Tibial artery (tissue), 4 donors: ENCODE measurements at regions not wholly inside any gene's neighbourhood (a gene's known extent, or its start where the extent isn't known, plus 50 kb on each side); places are given as distances from the start of the nearest gene placed in this dataset.

Experiments used
- DNase-seq, 2 donors: peaks; one replicate each; pipeline ENCODE4 v3.0.0-alpha.2; 2019
- H3K27ac ChIP-seq, 2 donors: fragments of 200-600 bp; sonication (generic) in 1 of 2; 1 replicate in 1 of 2; 2 replicates in 1 of 2; pipeline ENCODE4 v1.5.1; 2018 to 2019; ENCODE audit warnings: mild to moderate bottlenecking in 1 of 2
- H3K27me3 ChIP-seq, 2 donors: fragments of 200-600 bp; sonication (generic) in 1 of 2; one replicate each; pipeline versions ENCODE4 v1.5.1 to v1.6.0; 2016 to 2019
- H3K36me3 ChIP-seq, 3 donors: fragments of 200-600 bp; sonication (generic) in 2 of 3; one replicate each; pipeline ENCODE4 v1.5.1; 2016 to 2019; ENCODE audit warnings: mild to moderate bottlenecking in 2 of 3
- H3K4me1 ChIP-seq, 4 donors: fragments of 200-600 bp; sonication (generic) in 2 of 4; 1 replicate in 3 of 4; 2 replicates in 1 of 4; pipeline ENCODE4 v1.5.1; 2016 to 2019
- H3K4me3 ChIP-seq, 2 donors: fragments of 200-600 bp; sonication (generic) in 1 of 2; 1 replicate in 1 of 2; 2 replicates in 1 of 2; pipeline ENCODE4 v1.5.1; 2018 to 2019; ENCODE audit warnings: mild to moderate bottlenecking in 2 of 2
- H3K9me3 ChIP-seq, 3 donors: fragments of 200-600 bp; sonication (generic) in 1 of 3; one replicate each; pipeline ENCODE4 v1.5.1; 2016 to 2019
- CTCF ChIP-seq, 2 experiments: fragments of 200-600 bp in 1 of 2; fragments of 450-650 bp in 1 of 2; IDR thresholded peaks; one replicate each; pipeline ENCODE4 v1.5.1; 2017 to 2019; ENCODE audit warnings: antibody characterized with exemption in 2 of 2, mild to moderate bottlenecking in 1 of 2, moderate library complexity in 1 of 2
- intact Hi-C: fragments of 100-400 bp; cut with DNase I; formaldehyde crosslinking; loops from one replicate; pipeline ENCODE4 v1.15.0; 2023; ENCODE audit warnings: low total_unique reads

DNA sequence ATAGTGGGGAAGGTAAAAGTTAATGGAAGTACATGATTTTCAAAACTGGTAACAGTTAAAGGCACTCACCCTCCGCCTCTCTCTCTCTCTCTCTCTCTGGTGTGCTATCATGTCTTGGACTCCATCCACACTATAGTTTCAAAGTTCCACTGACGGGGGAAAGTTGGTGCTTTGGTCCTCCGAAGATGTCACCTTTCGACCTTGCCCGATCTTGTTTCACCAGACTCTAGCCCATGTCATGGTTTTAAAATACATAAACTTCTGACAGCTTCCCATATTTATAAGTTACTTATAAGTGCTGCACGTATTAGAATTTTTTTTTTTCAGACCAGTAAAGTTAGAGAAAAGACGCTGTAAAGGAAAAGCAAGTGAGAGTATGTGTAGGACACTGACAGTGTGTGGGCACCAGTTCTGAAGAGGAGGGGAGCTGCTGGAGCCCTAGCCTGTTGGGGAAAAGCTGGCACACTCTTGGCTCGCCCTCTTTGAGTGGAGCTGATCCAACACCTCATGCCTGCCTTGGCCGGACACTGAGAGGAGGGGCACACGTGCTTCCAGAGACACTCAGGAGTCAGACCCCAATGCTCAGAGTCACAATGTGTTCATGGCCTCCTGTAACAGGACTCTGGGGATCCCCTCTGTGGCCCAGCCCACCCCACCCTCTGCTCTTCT lies 200.5 kb upstream of the TPM1 start:
- Histone ChIP-seq H3K36me3 (peaks cover 11 to 46% (median 34%) of the 10 kb centered on the region in 3 donors), H3K27ac (no peak overlapping the region), H3K4me1 (no peaks in the 10 kb centered on the region), H3K9me3 (no peaks in the 10 kb centered on the region), H3K4me3 (no peak overlapping the region), H3K27me3 (no peaks in the 10 kb centered on the region)
- intact Hi-C loops, result no loop called here
- TF ChIP-seq CTCF (IDR thresholded peaks at IDR 0.05), result no peak
- no peak for DNase-seq

- no peak overlapping the region for H3K4me3 ChIP-seq
- H3K36me3 ChIP-seq, result peaks cover 11 to 41% (median 30%) of the 10 kb centered on the region in 3 donors
- intact Hi-C loops, result no loop called here
- DNase-seq, result no peak
- no peaks in the 10 kb centered on the region for H3K9me3 ChIP-seq
- TF ChIP-seq CTCF (IDR thresholded peaks at IDR 0.05), result no peak
- H3K27me3 ChIP-seq, result no peaks in the 10 kb centered on the region
- H3K4me1 ChIP-seq, result peaks cover 0 to 4% (median 2%) of the 10 kb centered on the region in 4 donors
- H3K27ac ChIP-seq, result no peak overlapping the region
Observed at GRCh38 chr15:62843311-62843710, 199.2 kb upstream of the TPM1 start.

DNA sequence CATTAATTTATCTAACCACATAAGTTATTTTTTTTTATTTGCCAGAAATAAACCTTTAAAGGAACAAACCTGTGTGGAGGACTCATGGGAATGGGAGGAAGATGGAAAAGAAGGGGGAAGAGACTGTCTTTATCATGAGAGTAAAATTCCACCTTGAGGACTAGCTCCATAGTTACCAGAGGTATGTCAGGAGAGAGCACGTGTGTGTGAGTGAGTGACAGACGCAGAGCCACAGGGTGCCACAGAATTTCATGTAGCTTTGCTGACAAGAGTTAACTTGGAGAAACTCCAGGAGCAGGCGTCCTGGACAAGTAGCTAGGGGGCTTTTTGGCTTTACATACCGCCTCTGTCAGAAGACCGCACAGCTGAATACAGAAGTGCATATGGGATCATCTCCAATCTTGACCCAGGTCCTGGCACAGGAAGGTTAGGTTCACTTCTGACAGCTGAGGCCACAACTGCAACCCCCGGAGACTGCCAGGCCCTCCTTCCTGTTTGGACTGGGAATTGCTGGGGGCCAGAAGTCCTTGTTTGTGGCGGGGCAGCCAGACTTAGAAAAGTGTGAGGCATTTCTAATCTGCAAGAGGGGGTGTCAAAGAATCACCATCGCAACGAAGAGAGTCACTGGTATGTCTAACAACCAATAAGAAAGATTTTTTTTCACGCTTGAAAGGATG lies 197.8 kb upstream of the TPM1 start:
- intact Hi-C loops, result loop anchor here (2.0 to 5.0 kb wide), 2 partner anchors 198 to 244 kb away; partner anchors contain the start of gene TPM1
- Histone ChIP-seq H3K9me3 (no peaks in the 10 kb centered on the region), H3K27ac (no peak overlapping the region), H3K27me3 (no peaks in the 10 kb centered on the region), H3K4me1 (peaks cover 0 to 8% (median 3%) of the 10 kb centered on the region in 4 donors), H3K36me3 (peaks cover under 1 to 27% (median 17%) of the 10 kb centered on the region in 3 donors), H3K4me3 (no peak overlapping the region)
- TF ChIP-seq CTCF (IDR thresholded peaks at IDR 0.05), result no peak
- no peak for DNase-seq

GRCh38 chr15:62845241-62846126 lies 197.1 kb upstream of the TPM1 start:
- no peaks in the 10 kb centered on the region for H3K27me3 ChIP-seq
- no peak overlapping the region for H3K27ac ChIP-seq
- H3K4me1 ChIP-seq, result peaks cover 0 to 15% (median 4%) of the 10 kb centered on the region in 4 donors

More at GRCh38 chr15:62845241-62846126, 197.1 kb upstream of the TPM1 start:
- intact Hi-C loops, result loop anchor here (2.0 to 5.0 kb wide), 2 partner anchors 197 to 243 kb away; partner anchors contain the start of gene TPM1
- no peak overlapping the region for H3K4me3 ChIP-seq
- TF ChIP-seq CTCF (IDR thresholded peaks at IDR 0.05), result no peak
- peaks cover 0 to 19% (median 9%) of the 10 kb centered on the region in 3 donors for H3K36me3 ChIP-seq
- no peak for DNase-seq
- H3K9me3 ChIP-seq, result no peaks in the 10 kb centered on the region
